Spleen (tissue), 11 donors: ENCODE measurements at regions not wholly inside any gene's neighbourhood (a gene's known extent, or its start where the extent isn't known, plus 50 kb on each side); places are given as distances from the start of the nearest gene placed in this dataset.
A peak's percentile ranks its signal among the peaks of the same experiment; 100 is the strongest.

Source experiments
- DNase-seq: peaks from one replicate; pipeline ENCODE4 v3.0.0-alpha.2; 2020
- H3K27ac ChIP-seq, 8 donors: fragments of 200-600 bp; sonication (generic) in 7 of 8; 1 replicate in 4 of 8; 2 replicates in 4 of 8; pipeline versions ENCODE4 v1.5.0 to v1.8.0; 2016 to 2021; ENCODE audit warnings: inconsistent platforms in 4 of 8, mild to moderate bottlenecking in 4 of 8, moderate library complexity in 1 of 8
- H3K27me3 ChIP-seq, 7 donors: fragments of 200-600 bp; sonication (generic) in 6 of 7; replicated peaks in 1 of 7; 1 replicate in 4 of 7; 2 replicates in 3 of 7; pipeline versions ENCODE4 v1.5.0 to v1.8.0; 2016 to 2021; ENCODE audit warnings: inconsistent platforms in 3 of 7, mild to moderate bottlenecking in 1 of 7
- H3K36me3 ChIP-seq, 6 donors: fragments of 200-600 bp; sonication (generic) in 5 of 6; 1 replicate in 4 of 6; 2 replicates in 2 of 6; pipeline versions ENCODE4 v1.5.0 to v1.8.0; 2016 to 2021; ENCODE audit warnings: inconsistent platforms in 2 of 6
- H3K4me1 ChIP-seq, 6 donors: fragments of 200-600 bp; sonication (generic) in 5 of 6; 1 replicate in 3 of 6; 2 replicates in 3 of 6; pipeline versions ENCODE4 v1.5.0 to v1.8.0; 2016 to 2021; ENCODE audit warnings: inconsistent platforms in 3 of 6
- H3K4me3 ChIP-seq, 8 donors: fragments of 200-600 bp; sonication (generic) in 7 of 8; 1 replicate in 4 of 8; 2 replicates in 4 of 8; pipeline versions ENCODE4 v1.5.0 to v1.8.0; 2016 to 2021; ENCODE audit warnings: inconsistent platforms in 4 of 8, mild to moderate bottlenecking in 4 of 8, moderate library complexity in 2 of 8
- H3K9me3 ChIP-seq, 8 donors: fragments of 200-600 bp; sonication (generic) in 7 of 8; 1 replicate in 4 of 8; 2 replicates in 4 of 8; pipeline versions ENCODE4 v1.5.0 to v1.8.0; 2016 to 2021; ENCODE audit warnings: inconsistent platforms in 4 of 8
- POLR2A ChIP-seq, 3 donors: fragments of 450-650 bp; IDR thresholded peaks; one replicate each; pipeline ENCODE4 v1.5.1; 2017; ENCODE audit warnings: antibody characterized with exemption in 3 of 3, mild to moderate bottlenecking in 1 of 3
- POLR2AphosphoS5 ChIP-seq, 3 donors: sonication (generic); formaldehyde crosslinking; IDR thresholded peaks; one replicate each; pipeline ENCODE4 v1.5.1; 2017; ENCODE audit warnings: antibody characterized with exemption in 3 of 3
- WGBS, 5 donors: extraction: QIAGEN DNeasy Blood & Tissue Kit in 3 of 5; methylation state at CpG; one replicate each; pipeline versions ENCODE4 v1.1.5 to v1.1.7; 2013 to 2018; 5-methylcytosine and 5-hydroxymethylcytosine counted together
- intact Hi-C: fragments of 100-400 bp; cut with DNase I; formaldehyde crosslinking; loops from one replicate; pipeline ENCODE4 v1.15.0; 2023; ENCODE audit warnings: low total_unique reads
- TF ChIP-seq, protein P1 (sequence below), 11 experiments: fragments of 200-600 bp in 7 of 11; fragments of 450-650 bp in 4 of 11; sonication (generic) in 4 of 11; IDR thresholded peaks in 8 of 11; conservative IDR thresholded peaks in 3 of 11; 1 replicate in 7 of 11; 2 replicates in 4 of 11; pipeline versions ENCODE4 v1.4.0 to v1.8.0; 2016 to 2021; ENCODE audit warnings: antibody characterized with exemption in 11 of 11, inconsistent platforms in 4 of 11, mild to moderate bottlenecking in 1 of 11
- donor health status: healthy with polysubstance abuse.
- donor health status: DM: no; HTN: no; CAD: no; lungs with moderate emphysema.
- donor health status: DM: no; HTN: no; CAD: no.
- donor health status: Bipolar disorder and iron deficiency.
- donor health status: healthy.
- donor health status: DM: no; HTN: no; CAD: no.
- donor health status: DM: yes; HTN: yes; CAD: no.

GRCh38 chr1:117732065-117732797, 126.4 kb downstream of the TENT5C start:
- H3K27ac ChIP-seq = no peak overlapping the region
- peaks cover 0 to 18% (median 13%) of the 10 kb centered on the region in 8 donors for H3K9me3 ChIP-seq
- WGBS, 5 donors = 85 to 91% (median 87%) methylated on average over 4 of the region's 4 CpGs
- no peaks in the 10 kb centered on the region for H3K36me3 ChIP-seq
- TF ChIP-seq, protein P1, sequence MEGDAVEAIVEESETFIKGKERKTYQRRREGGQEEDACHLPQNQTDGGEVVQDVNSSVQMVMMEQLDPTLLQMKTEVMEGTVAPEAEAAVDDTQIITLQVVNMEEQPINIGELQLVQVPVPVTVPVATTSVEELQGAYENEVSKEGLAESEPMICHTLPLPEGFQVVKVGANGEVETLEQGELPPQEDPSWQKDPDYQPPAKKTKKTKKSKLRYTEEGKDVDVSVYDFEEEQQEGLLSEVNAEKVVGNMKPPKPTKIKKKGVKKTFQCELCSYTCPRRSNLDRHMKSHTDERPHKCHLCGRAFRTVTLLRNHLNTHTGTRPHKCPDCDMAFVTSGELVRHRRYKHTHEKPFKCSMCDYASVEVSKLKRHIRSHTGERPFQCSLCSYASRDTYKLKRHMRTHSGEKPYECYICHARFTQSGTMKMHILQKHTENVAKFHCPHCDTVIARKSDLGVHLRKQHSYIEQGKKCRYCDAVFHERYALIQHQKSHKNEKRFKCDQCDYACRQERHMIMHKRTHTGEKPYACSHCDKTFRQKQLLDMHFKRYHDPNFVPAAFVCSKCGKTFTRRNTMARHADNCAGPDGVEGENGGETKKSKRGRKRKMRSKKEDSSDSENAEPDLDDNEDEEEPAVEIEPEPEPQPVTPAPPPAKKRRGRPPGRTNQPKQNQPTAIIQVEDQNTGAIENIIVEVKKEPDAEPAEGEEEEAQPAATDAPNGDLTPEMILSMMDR (IDR thresholded peaks at IDR 0.05 in 8 of 11, conservative IDR thresholded peaks at IDR 0.05 in 3 of 11) = no peak
- TF ChIP-seq POLR2AphosphoS5 (IDR thresholded peaks at IDR 0.05) (no peak), POLR2A (IDR thresholded peaks at IDR 0.05) (no peak)
- no peak overlapping the region for H3K4me3 ChIP-seq
- intact Hi-C loops = no loop called here
- H3K27me3 ChIP-seq = no peaks in the 10 kb centered on the region
- peaks cover 0 to 18% (median 12%) of the 10 kb centered on the region in 6 donors for H3K4me1 ChIP-seq
- no peak for DNase-seq

- WGBS, 5 donors = 74 to 91% (median 88%) methylated on average over 7 of the region's 7 CpGs
- intact Hi-C loops = no loop called here
- no peak for TF ChIP-seq POLR2AphosphoS5 (IDR thresholded peaks at IDR 0.05)
- TF ChIP-seq POLR2A (IDR thresholded peaks at IDR 0.05) = no peak
- TF ChIP-seq, protein P1 (IDR thresholded peaks at IDR 0.05 in 8 of 11, conservative IDR thresholded peaks at IDR 0.05 in 3 of 11) = no peak
- Histone ChIP-seq H3K36me3 (no peaks in the 10 kb centered on the region), H3K9me3 (peaks cover 0 to 14% (median 9%) of the 10 kb centered on the region in 8 donors), H3K4me1 (peaks cover 0 to 18% (median 12%) of the 10 kb centered on the region in 6 donors), H3K27ac (no peak overlapping the region), H3K4me3 (no peak overlapping the region), H3K27me3 (no peaks in the 10 kb centered on the region)
- DNase-seq = peak; percentile 68
These were observed 127.1 kb downstream of the TENT5C start for GRCh38 chr1:117732956-117733355.

DNA sequence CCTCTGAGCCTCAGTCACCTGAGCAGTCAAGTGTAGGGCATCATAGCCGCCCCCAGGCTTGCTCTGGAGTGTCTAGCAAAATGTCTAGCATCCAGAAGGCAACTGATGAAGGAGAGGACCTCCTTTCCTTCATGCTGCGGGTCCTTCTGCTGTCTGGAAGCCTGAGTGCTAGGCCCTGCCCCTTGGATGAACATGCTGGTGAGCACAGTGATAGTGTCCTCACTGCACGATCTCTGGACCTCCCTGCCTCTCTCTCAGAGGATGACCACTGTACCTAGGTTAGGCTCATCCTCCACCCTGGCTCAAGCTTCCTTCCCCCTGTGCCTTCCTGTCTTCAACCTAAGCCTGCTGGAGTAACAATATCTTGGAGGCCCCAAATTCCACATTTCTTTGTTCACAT, 128.6 kb downstream of the TENT5C start:
- Histone ChIP-seq H3K4me1 (peaks cover 0 to 18% (median 12%) of the 10 kb centered on the region in 6 donors), H3K9me3 (no peaks in the 10 kb centered on the region), H3K27ac (peak overlapping the region in 7 of 8 donors; percentile 30 to 78 (median 74)), H3K36me3 (no peaks in the 10 kb centered on the region), H3K4me3 (peak overlapping the region in 1 of 8 donors; percentile 50), H3K27me3 (no peaks in the 10 kb centered on the region)
- peak; percentile 47 for DNase-seq
- no peak for TF ChIP-seq POLR2AphosphoS5 (IDR thresholded peaks at IDR 0.05)
- TF ChIP-seq, protein P1 (IDR thresholded peaks at IDR 0.05 in 8 of 11, conservative IDR thresholded peaks at IDR 0.05 in 3 of 11) = no peak
- no peak for TF ChIP-seq POLR2A (IDR thresholded peaks at IDR 0.05)
- WGBS, 5 donors = 64 to 91% (median 83%) methylated on average over 3 of the region's 3 CpGs
- intact Hi-C loops = no loop called here
